Activated CD8-positive, alpha-beta T cell treated with anti-CD3 and anti-CD28 coated beads, Interleukin-2, amount 10 ng/mL, durations not matched to agents 7 days and 5 days (primary cell): ENCODE measurements at regions not wholly inside any gene's neighbourhood (a gene's known extent, or its start where the extent isn't known, plus 50 kb on each side); places are given as distances from the start of the nearest gene placed in this dataset.
"Not testable (repeated sequence)": the region's sequence is repeated elsewhere in the genome, so short reads cannot be mapped to it uniquely, and the experiment has no call there.

ENCODE experiments used
- ATAC-seq: fragments of 150-1000 bp; cut with Tn5 transposase; one replicate; pipeline ENCODE4 v1.10.0; 2021; ENCODE audit warnings: moderate library complexity
- CTCF ChIA-PET: fragments of 350-600 bp; sonication (Branson Sonifier 250); formaldehyde crosslinking; loops from one replicate; lab custom pipeline; 2021; ENCODE audit warnings: antibody characterized with exemption; lab: Charles Lee
- POLR2A ChIA-PET: fragments of 350-600 bp; sonication (Branson Sonifier 250); formaldehyde crosslinking; loops from one replicate; lab custom pipeline; 2021; ENCODE audit warnings: antibody characterized with exemption; lab: Charles Lee
- DNase-seq: peaks from one replicate; pipeline ENCODE4 v3.0.0-alpha.2; 2020
- H3K27ac Mint-ChIP-seq: one replicate; pipeline ENCODE4 v1.8.0; 2021; ENCODE audit warnings: mild to moderate bottlenecking, mixed read lengths
- H3K27me3 Mint-ChIP-seq: one replicate; pipeline ENCODE4 v1.8.0; 2021; ENCODE audit warnings: low read depth, mixed read lengths
- H3K36me3 Mint-ChIP-seq: one replicate; pipeline ENCODE4 v1.8.0; 2021; ENCODE audit warnings: low read depth, mixed read lengths
- H3K4me1 Mint-ChIP-seq: one replicate; pipeline ENCODE4 v1.8.0; 2021; ENCODE audit warnings: low read depth, mixed read lengths
- H3K4me3 Mint-ChIP-seq: one replicate; pipeline ENCODE4 v1.8.0; 2021; ENCODE audit warnings: mild to moderate bottlenecking, mixed read lengths
- H3K9me3 Mint-ChIP-seq: one replicate; pipeline ENCODE4 v1.8.0; 2022; ENCODE audit warnings: mixed read lengths; ENCODE audit not compliant: insufficient read depth

DNA sequence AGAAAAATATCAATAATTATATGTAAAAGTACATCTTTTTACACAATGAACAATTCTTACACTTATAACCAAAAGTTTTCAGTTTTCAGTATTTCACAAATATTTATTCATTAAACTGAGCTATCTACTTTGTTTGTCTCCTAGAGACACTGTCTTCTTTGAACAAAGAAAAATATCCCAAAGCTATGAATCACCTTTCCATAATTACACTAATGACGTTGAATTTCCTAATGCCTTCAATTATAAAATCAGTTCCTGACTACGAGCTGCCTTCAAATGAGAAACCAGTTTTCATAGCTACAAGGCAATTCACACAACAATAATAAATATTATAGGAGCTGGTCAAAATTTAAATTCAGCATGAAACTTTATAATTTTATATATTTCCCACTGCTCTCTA is 201.8 kb upstream of the BRINP3 start:
- no peaks in the 10 kb centered on the region for H3K4me1 Mint-ChIP-seq
- DNase-seq (no peak), ATAC-seq (no peak)
- no peaks in the 10 kb centered on the region for H3K27me3 Mint-ChIP-seq
- H3K27ac Mint-ChIP-seq = no peak overlapping the region
- POLR2A ChIA-PET = no interaction called here
- H3K4me3 Mint-ChIP-seq = no peak overlapping the region
- no peaks in the 10 kb centered on the region for H3K36me3 Mint-ChIP-seq
- peaks cover 8% of the 10 kb centered on the region for H3K9me3 Mint-ChIP-seq
- CTCF ChIA-PET = interaction anchor here (0.7 kb wide), 1 partner anchor 82 kb away, joined by 3 read pairs; no protein-coding TSS in a partner anchor

DNA sequence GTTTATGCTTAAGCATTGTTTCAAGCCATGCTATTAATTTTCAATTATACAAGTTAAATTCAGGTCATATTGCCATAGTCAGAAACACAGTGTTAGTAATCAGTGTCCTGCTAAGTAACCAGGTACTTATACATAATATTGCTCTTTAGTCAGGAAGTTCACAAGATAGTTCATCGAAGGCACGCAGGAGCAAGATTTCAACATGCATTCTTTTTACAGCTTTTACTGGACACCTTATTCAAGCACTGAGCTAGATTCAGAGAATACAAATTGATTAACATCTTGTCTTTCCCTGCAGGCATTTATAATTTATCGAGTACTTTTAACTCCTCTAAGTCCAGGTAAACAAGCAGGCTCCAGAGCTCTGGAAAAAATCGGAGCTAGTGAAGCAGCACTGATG is 202.3 kb upstream of the BRINP3 start:
- ATAC-seq (no peak), DNase-seq (no peak)
- no peak overlapping the region for H3K27ac Mint-ChIP-seq
- H3K36me3 Mint-ChIP-seq = no peaks in the 10 kb centered on the region
- no peak overlapping the region for H3K4me3 Mint-ChIP-seq
- H3K4me1 Mint-ChIP-seq = no peaks in the 10 kb centered on the region
- POLR2A ChIA-PET = no interaction called here
- no peaks in the 10 kb centered on the region for H3K27me3 Mint-ChIP-seq
- H3K9me3 Mint-ChIP-seq = peaks cover 8% of the 10 kb centered on the region
- CTCF ChIA-PET = interaction anchor here (0.7 kb wide), 1 partner anchor 83 kb away, joined by 3 read pairs; no protein-coding TSS in a partner anchor

DNA sequence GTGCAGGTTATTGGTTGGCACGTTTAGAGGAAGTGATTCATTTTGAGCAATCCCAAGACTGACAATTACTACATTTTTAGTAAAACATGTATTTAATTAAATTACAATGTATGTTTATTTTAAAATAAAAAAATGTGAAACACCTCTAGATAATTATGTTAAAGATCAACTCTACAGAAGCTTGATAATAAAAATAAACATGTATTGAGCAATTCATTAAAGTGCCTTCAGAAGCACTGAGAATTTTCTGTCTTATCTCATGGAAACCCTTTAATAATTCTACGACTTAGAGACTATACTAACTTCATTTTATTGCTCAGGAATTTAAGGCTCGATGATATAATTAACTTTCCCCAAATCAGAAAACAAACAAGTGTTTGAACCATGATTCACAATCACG is 208.0 kb upstream of the BRINP3 start:
- ChIA-PET CTCF (no interaction called here), POLR2A (no interaction called here)
- Mint-ChIP-seq H3K9me3 (peaks cover 12% of the 10 kb centered on the region), H3K4me3 (no peak overlapping the region), H3K27ac (no peak overlapping the region), H3K27me3 (no peaks in the 10 kb centered on the region), H3K36me3 (no peaks in the 10 kb centered on the region), H3K4me1 (no peaks in the 10 kb centered on the region)
- ATAC-seq (no peak), DNase-seq (no peak)

DNA sequence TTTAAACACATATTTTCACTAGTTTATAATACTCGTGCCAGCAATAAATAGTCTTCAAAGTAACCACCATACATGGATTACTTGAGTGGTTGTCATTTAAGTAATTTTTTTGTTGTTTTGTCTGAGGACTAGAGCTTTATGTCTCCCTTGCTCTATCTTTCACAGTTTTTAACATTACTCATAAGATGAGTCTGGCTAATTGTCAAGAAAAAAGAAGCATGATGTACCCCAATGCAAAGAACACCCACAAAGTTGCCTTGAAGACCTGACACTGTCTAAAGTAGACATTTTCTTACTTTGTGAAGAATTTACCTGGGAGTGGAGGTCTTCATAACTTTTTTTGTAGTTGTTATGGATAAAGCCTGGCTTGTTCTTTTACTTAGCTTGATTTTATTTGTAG is 210.4 kb upstream of the BRINP3 start:
- Mint-ChIP-seq H3K27me3 (no peaks in the 10 kb centered on the region), H3K4me1 (no peaks in the 10 kb centered on the region), H3K9me3 (peaks cover 22% of the 10 kb centered on the region), H3K36me3 (no peaks in the 10 kb centered on the region), H3K27ac (no peak overlapping the region), H3K4me3 (no peak overlapping the region)
- ATAC-seq = no peak
- ChIA-PET POLR2A (no interaction called here), CTCF (no interaction called here)
- no peak for DNase-seq

DNA sequence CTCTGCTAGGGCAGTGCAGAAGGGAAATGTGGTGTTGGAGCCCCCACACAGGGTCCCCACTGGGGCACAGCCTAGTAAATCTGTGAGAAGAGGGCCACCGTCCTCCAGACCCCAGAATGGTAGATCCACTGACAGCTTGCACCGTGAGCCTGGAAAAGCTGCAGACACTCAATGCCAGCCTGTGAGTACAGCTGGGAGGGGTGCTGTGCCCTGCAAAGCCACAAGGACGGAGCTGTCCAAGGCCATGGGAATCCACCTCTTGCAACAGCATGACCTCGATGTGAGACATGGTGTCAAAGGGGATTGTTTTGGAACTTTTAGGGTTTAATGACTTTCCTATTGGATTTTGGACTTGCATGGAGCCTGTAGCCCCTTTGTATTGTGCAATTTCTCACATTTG is 220.8 kb upstream of the BRINP3 start:
- H3K4me1 Mint-ChIP-seq, H3K9me3 Mint-ChIP-seq, ATAC-seq, POLR2A ChIA-PET, H3K36me3 Mint-ChIP-seq, H3K27me3 Mint-ChIP-seq, H3K27ac Mint-ChIP-seq, CTCF ChIA-PET, DNase-seq, H3K4me3 Mint-ChIP-seq: not testable (repeated sequence)

DNA sequence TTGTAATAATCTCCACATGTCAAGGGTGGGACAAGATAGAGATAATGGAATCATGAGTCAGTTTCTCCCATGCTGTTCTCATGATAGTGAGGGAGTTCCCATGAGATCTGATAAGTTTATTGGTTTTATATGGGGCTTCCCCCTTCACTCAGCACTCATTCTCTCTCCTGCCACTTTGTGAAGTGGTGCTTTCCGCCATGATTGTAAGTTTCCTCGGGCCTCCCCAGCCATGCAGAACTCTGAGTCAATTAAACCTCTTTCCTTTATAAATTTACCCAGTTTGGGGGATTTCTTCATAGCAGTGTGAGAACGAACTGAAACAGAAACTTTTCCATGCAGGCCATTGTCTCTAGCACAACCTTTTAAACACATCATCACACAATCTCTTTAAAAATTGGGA is 221.5 kb upstream of the BRINP3 start:
- H3K36me3 Mint-ChIP-seq = no peaks in the 10 kb centered on the region
- ChIA-PET POLR2A (no interaction called here), CTCF (no interaction called here)
- no peaks in the 10 kb centered on the region for H3K27me3 Mint-ChIP-seq
- no peaks in the 10 kb centered on the region for H3K4me1 Mint-ChIP-seq
- DNase-seq = no peak
- H3K27ac Mint-ChIP-seq = no peak overlapping the region
- H3K4me3 Mint-ChIP-seq = no peak overlapping the region
- peaks cover 5% of the 10 kb centered on the region for H3K9me3 Mint-ChIP-seq
- no peak for ATAC-seq

DNA sequence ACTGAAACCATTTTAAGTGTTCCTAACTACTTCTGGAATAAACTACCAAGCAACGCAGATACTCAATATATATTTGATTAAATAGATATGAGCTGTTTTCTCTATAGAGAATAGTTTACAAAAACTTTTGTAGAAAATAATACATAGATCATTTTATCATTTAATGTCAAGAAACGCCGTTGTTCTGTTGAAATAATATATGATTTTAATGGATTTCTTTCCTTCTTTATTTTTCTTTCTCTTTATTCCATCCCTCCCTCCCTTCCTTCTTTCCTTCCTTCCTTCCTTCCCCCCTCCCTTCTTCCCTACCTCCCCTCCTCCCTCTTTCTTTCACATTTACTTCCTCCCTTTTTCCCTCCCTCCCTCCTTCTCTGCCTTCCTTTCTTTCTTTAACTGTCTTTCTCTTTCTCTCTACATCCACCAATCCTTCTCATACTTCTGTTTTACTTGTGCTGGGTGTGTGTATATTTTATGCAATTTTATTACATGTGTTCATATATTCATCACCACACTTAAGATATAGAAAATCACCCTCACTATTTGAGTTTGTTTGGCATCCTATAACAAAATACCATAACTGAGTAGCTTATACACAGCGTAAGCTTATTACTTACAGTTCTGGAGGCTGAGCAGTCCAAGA is 230.9 kb upstream of the BRINP3 start:
- ATAC-seq (no peak), DNase-seq (no peak)
- Mint-ChIP-seq H3K9me3 (peaks cover 4% of the 10 kb centered on the region), H3K4me1 (no peaks in the 10 kb centered on the region), H3K27me3 (no peaks in the 10 kb centered on the region), H3K4me3 (no peak overlapping the region), H3K27ac (no peak overlapping the region), H3K36me3 (no peaks in the 10 kb centered on the region)
- ChIA-PET POLR2A (no interaction called here), CTCF (no interaction called here)

DNA sequence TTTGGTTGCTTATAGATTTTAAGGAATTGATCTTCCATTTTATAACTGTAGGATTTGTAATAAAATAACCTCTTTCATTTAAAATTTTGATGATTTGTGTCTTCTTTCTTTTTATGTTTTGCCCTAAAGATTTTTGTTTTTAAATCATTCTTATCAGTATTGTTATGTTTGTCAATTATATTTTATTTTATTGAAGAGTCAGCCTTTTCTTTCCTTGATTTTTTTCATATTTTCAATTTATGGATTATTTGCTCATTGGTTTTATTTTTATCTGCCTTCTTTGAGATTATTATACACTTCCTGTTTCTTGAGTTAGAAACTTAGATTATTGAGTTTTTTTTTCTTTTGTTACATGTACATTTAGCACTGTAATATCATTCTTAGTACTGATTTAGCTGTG is 233.4 kb upstream of the BRINP3 start:
- Mint-ChIP-seq H3K27ac (no peak overlapping the region), H3K4me3 (no peak overlapping the region), H3K36me3 (no peaks in the 10 kb centered on the region), H3K4me1 (no peaks in the 10 kb centered on the region), H3K9me3 (peaks cover 7% of the 10 kb centered on the region), H3K27me3 (no peaks in the 10 kb centered on the region)
- ChIA-PET POLR2A (no interaction called here), CTCF (no interaction called here)
- no peak for ATAC-seq
- DNase-seq = no peak

DNA sequence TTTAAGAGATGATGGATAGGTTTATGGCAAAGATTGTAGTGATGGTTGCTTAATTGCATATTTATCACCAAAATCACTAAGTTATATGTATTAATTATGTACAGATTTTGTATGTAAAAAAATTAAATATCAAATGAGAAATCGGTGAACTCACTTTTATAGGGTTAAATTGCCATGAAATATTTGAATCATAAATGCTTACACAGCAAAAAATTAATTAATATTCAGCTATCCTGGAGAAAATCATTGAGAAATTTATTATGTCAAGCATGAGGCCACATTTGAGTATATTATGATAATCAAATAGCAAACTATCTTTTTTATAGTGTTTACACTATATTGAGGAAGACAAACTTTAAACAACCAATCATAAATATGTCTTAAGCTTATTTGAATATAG is 239.4 kb upstream of the BRINP3 start:
- Mint-ChIP-seq H3K4me3 (no peak overlapping the region), H3K36me3 (no peaks in the 10 kb centered on the region), H3K4me1 (no peaks in the 10 kb centered on the region), H3K27ac (no peak overlapping the region), H3K27me3 (no peaks in the 10 kb centered on the region), H3K9me3 (peaks cover 6% of the 10 kb centered on the region)
- ATAC-seq = no peak
- ChIA-PET CTCF (no interaction called here), POLR2A (no interaction called here)
- DNase-seq = no peak

DNA sequence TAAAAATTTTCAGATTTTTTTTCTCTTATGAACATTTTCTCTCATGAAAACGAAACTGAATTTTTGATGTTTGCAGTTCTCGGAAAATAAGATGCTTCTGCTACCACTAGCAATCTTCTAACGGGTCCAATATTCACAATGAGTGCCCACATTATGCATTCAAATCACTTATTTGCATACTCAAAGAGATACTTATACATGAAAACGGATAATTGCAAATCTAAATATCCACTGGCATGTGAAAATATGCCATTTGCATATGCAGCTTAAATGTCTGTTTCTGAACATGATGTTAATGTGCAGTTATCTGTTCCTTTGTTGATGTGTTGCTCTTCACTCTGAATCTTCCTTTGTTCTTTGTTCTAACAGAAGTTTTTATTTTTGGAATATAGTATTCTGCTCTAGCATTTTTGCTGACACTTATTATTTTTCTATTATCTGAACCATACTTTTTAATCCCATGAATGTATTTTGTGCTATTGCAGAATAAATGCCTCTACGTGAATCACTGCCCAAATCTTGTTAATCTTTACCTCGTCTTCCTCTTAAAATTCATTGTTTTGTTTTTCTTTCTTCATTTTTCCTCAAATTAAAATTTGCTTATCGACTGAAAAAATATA is 259.4 kb upstream of the BRINP3 start:
- ATAC-seq (no peak), DNase-seq (no peak)
- H3K27ac Mint-ChIP-seq = no peak overlapping the region
- CTCF ChIA-PET = no interaction called here
- no peaks in the 10 kb centered on the region for H3K4me1 Mint-ChIP-seq
- POLR2A ChIA-PET = no interaction called here
- H3K27me3 Mint-ChIP-seq = no peaks in the 10 kb centered on the region
- peaks cover 4% of the 10 kb centered on the region for H3K9me3 Mint-ChIP-seq
- no peak overlapping the region for H3K4me3 Mint-ChIP-seq
- no peaks in the 10 kb centered on the region for H3K36me3 Mint-ChIP-seq

DNA sequence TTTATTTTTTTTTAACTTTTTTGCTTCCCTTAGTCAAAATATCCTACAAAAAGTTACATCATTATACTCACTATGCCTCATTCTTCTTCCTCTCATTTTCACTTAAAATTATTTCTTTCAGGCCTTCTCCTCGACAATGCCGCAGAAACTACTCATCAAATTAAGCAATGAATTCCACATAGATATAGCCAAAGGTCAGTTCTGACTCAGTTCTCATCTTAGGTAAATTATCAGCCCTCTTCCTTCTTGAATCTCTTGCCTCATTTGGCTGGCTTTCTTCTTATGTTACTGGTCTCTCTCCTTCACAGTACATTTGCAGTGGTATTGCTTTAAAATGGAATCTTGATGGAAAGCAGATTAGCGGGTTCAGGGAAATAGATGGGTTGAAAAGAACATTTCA is 260.7 kb upstream of the BRINP3 start:
- ATAC-seq (no peak), DNase-seq (no peak)
- no peaks in the 10 kb centered on the region for H3K27me3 Mint-ChIP-seq
- no peaks in the 10 kb centered on the region for H3K4me1 Mint-ChIP-seq
- H3K4me3 Mint-ChIP-seq = no peak overlapping the region
- H3K9me3 Mint-ChIP-seq = peaks cover 4% of the 10 kb centered on the region
- no peak overlapping the region for H3K27ac Mint-ChIP-seq
- CTCF ChIA-PET = no interaction called here
- POLR2A ChIA-PET = no interaction called here
- H3K36me3 Mint-ChIP-seq = no peaks in the 10 kb centered on the region

DNA sequence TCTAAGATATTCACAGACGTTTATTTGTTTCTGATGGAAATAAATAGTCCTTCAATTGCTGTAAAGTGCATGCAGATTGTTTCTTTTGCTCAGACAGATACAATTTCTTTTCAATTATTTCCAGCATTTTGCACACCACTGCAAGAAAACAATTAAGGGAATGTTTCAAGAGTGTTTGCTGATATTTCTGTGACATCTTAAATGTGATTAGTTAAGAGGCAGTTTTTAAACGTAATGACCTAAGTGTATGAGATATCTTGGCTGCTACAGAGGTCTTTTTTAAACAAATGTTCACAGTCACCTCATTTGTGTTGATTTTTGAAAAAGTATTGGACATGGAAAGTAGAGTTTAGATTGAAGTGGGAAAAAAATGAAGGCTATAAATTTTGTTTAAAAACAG is 262.3 kb upstream of the BRINP3 start:
- H3K4me3 Mint-ChIP-seq = no peak overlapping the region
- ATAC-seq (no peak), DNase-seq (no peak)
- peaks cover 4% of the 10 kb centered on the region for H3K9me3 Mint-ChIP-seq
- no peaks in the 10 kb centered on the region for H3K4me1 Mint-ChIP-seq
- ChIA-PET POLR2A (no interaction called here), CTCF (no interaction called here)
- H3K27ac Mint-ChIP-seq = no peak overlapping the region
- H3K36me3 Mint-ChIP-seq = no peaks in the 10 kb centered on the region
- no peaks in the 10 kb centered on the region for H3K27me3 Mint-ChIP-seq

DNA sequence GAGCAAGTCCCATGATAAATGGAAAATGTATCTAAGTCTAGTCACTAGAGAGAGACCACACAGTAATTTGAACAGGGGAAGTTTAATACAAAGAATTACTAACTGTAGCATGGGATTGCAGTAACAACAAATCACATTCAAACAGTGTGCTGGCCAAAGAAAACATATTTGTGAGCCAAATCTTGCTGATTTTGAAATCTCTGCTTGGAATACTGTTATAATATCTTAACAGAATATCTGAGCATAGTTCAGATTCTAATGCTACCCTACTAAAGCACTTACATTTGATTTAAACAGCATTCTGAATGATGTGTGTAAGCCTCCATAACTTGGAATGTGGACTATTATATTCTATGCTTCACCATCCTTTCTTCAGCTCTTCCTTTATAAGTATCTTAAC is 270.0 kb upstream of the BRINP3 start:
- H3K36me3 Mint-ChIP-seq = no peaks in the 10 kb centered on the region
- H3K4me3 Mint-ChIP-seq = no peak overlapping the region
- ChIA-PET CTCF (no interaction called here), POLR2A (no interaction called here)
- DNase-seq (no peak), ATAC-seq (no peak)
- no peaks in the 10 kb centered on the region for H3K4me1 Mint-ChIP-seq
- H3K27ac Mint-ChIP-seq = no peak overlapping the region
- H3K9me3 Mint-ChIP-seq = no peaks in the 10 kb centered on the region
- no peaks in the 10 kb centered on the region for H3K27me3 Mint-ChIP-seq
